GM23338 (cell line): ENCODE measurements at regions not wholly inside any gene's neighbourhood (a gene's known extent, or its start where the extent isn't known, plus 50 kb on each side); places are given as distances from the start of the nearest gene placed in this dataset.

Experiments
- ATAC-seq: fragments of 200-7000 bp; cut with Tn5 transposase; 3 replicates; pipeline ENCODE4 v1.9.1; 2020
- DNase-seq: peaks from one replicate; pipeline ENCODE4 v3.0.0-alpha.2; 2015; ENCODE audit warnings: low spot score
- H2AFZ ChIP-seq: fragments of 200-600 bp; sonication (generic); 2 replicates; pipeline ENCODE4 v1.8.0; 2016; ENCODE audit warnings: antibody characterized with exemption, mild to moderate bottlenecking, moderate library complexity
- H3F3A ChIP-seq: fragments of 200-600 bp; sonication (generic); replicated peaks from 2 replicates; pipeline ENCODE4 v1.8.0; 2017; ENCODE audit warnings: antibody characterized with exemption, mixed run types, low read depth
- H3K27ac ChIP-seq: fragments of 200-600 bp; sonication (generic); 2 replicates; pipeline ENCODE4 v1.6.1; 2016; ENCODE audit warnings: low read depth
- H3K27me3 ChIP-seq: fragments of 200-600 bp; sonication (generic); 2 replicates; pipeline ENCODE4 v1.8.0; 2016; ENCODE audit warnings: mild to moderate bottlenecking, mixed run types, moderate library complexity; ENCODE audit not compliant: insufficient read depth
- H3K36me3 ChIP-seq: fragments of 200-600 bp; sonication (generic); 2 replicates; pipeline ENCODE4 v1.8.0; 2016; ENCODE audit warnings: mild to moderate bottlenecking; ENCODE audit not compliant: insufficient read depth
- H3K4me1 ChIP-seq: fragments of 200-600 bp; sonication (generic); 2 replicates; pipeline ENCODE4 v1.8.0; 2016; ENCODE audit warnings: mild to moderate bottlenecking, moderate library complexity; ENCODE audit not compliant: insufficient read depth
- H3K4me2 ChIP-seq: fragments of 200-600 bp; sonication (generic); 2 replicates; pipeline ENCODE4 v1.7.1; 2017; ENCODE audit warnings: mixed run types
- H3K4me3 ChIP-seq: fragments of 200-600 bp; sonication (generic); 2 replicates; pipeline ENCODE4 v1.6.1; 2016; ENCODE audit warnings: mixed run types
- H3K79me2 ChIP-seq: fragments of 200-600 bp; sonication (generic); replicated peaks from 2 replicates; pipeline ENCODE4 v1.8.0; 2017; ENCODE audit warnings: mild to moderate bottlenecking; ENCODE audit not compliant: insufficient read depth
- H3K9me2 ChIP-seq: fragments of 200-600 bp; sonication (generic); 2 replicates; pipeline ENCODE4 v1.8.0; 2017; ENCODE audit not compliant: insufficient read depth
- H4K20me1 ChIP-seq: fragments of 200-600 bp; sonication (generic); replicated peaks from 2 replicates; pipeline ENCODE4 v1.8.0; 2017; ENCODE audit warnings: mild to moderate bottlenecking; ENCODE audit not compliant: insufficient read depth
- H3K27ac Mint-ChIP-seq: 2 replicates; pipeline ENCODE4 v1.8.0; 2020; ENCODE audit warnings: inconsistent platforms, mild to moderate bottlenecking, moderate library complexity, mixed read lengths
- H3K27me3 Mint-ChIP-seq: 3 replicates; pipeline ENCODE4 v1.8.0; 2022; ENCODE audit warnings: low read depth, mild to moderate bottlenecking, moderate library complexity, mixed read lengths, inconsistent platforms; ENCODE audit not compliant: insufficient read depth, poor library complexity
- H3K36me3 Mint-ChIP-seq: 3 replicates; pipeline ENCODE4 v1.8.0; 2021; ENCODE audit warnings: low read depth, mild to moderate bottlenecking, inconsistent platforms, moderate library complexity, mixed read lengths
- H3K4me1 Mint-ChIP-seq: 3 replicates; pipeline ENCODE4 v1.8.0; 2020; ENCODE audit warnings: mild to moderate bottlenecking, inconsistent platforms, mixed read lengths
- H3K4me3 Mint-ChIP-seq: 3 replicates; pipeline ENCODE4 v1.8.0; 2021; ENCODE audit warnings: moderate library complexity, mild to moderate bottlenecking, inconsistent platforms, mixed read lengths
- H3K9me3 Mint-ChIP-seq: 3 replicates; pipeline ENCODE4 v1.8.0; 2020; ENCODE audit warnings: moderate library complexity, mild to moderate bottlenecking, inconsistent platforms, mixed read lengths
- CREB1 ChIP-seq: fragments of 250-450 bp; sonication (Bioruptor Pico); IDR thresholded peaks from 2 replicates; pipeline ENCODE4 v1.5.0; 2020; ENCODE audit warnings: low read depth, mild to moderate bottlenecking, moderate library complexity
- CTCF ChIP-seq, 2 experiments: fragments of 200-600 bp in 1 of 2; sonication (generic) in 1 of 2; conservative IDR thresholded peaks; 2 replicates each; pipeline versions ENCODE4 v1.5.1 to v1.6.1; 2016 to 2017; ENCODE audit warnings: antibody characterized with exemption in 2 of 2, low read depth in 2 of 2, mild to moderate bottlenecking in 2 of 2, moderate library complexity in 1 of 2
- ETS1 ChIP-seq: IDR thresholded peaks from 2 replicates; pipeline ENCODE4 v1.6.1; 2016; ENCODE audit warnings: antibody characterized with exemption
- EZH2 ChIP-seq: fragments of 200-600 bp; sonication (generic); IDR thresholded peaks from one replicate; pipeline ENCODE4 v1.8.0; 2017; ENCODE audit warnings: antibody characterized with exemption, mild to moderate bottlenecking, low read depth; ENCODE audit not compliant: unreplicated experiment
- EZH2phosphoT487 ChIP-seq: fragments of 200-600 bp; sonication (generic); IDR thresholded peaks from one replicate; pipeline ENCODE4 v1.8.1; 2018; ENCODE audit warnings: antibody characterized with exemption; ENCODE audit not compliant: unreplicated experiment
- JUNB ChIP-seq: IDR thresholded peaks from one replicate; pipeline ENCODE4 v1.6.1; 2016; ENCODE audit warnings: antibody characterized with exemption; ENCODE audit not compliant: unreplicated experiment
- NANOG ChIP-seq: IDR thresholded peaks from 2 replicates; pipeline ENCODE4 v1.6.1; 2016; ENCODE audit warnings: antibody characterized with exemption, borderline replicate concordance
- POLR2AphosphoS5 ChIP-seq: IDR thresholded peaks from 2 replicates; pipeline ENCODE4 v1.6.1; 2016; ENCODE audit warnings: antibody characterized with exemption, low read depth
- REST ChIP-seq: IDR thresholded peaks from one replicate; pipeline ENCODE4 v1.6.1; 2018; ENCODE audit warnings: antibody characterized with exemption; ENCODE audit not compliant: unreplicated experiment
- STAT1 ChIP-seq: IDR thresholded peaks from one replicate; pipeline ENCODE4 v1.6.1; 2016; ENCODE audit warnings: antibody characterized with exemption; ENCODE audit not compliant: unreplicated experiment
- ZNF114 ChIP-seq: fragments of 250-450 bp; sonication (Bioruptor Pico); IDR thresholded peaks from 2 replicates; pipeline ENCODE4 v1.5.0; 2020; ENCODE audit warnings: mild to moderate bottlenecking, moderate library complexity
- ZNF331 ChIP-seq: fragments of 250-450 bp; sonication (Bioruptor Pico); IDR thresholded peaks from 2 replicates; pipeline ENCODE4 v1.5.0; 2020; ENCODE audit warnings: low read depth, mild to moderate bottlenecking, moderate library complexity

GRCh38 chr12:113655479-113655878 lies 183.8 kb upstream of the LHX5 start:
- Mint-ChIP-seq H3K27ac (no peak overlapping the region), H3K4me1 (no peaks in the 10 kb centered on the region)
- H3F3A ChIP-seq = no peaks in the 10 kb centered on the region

GRCh38 chr12:113651662-113652061 lies 180.0 kb upstream of the LHX5 start:
- Histone ChIP-seq H3K27ac (no peak overlapping the region), H3K4me1 (no peaks in the 10 kb centered on the region), H3F3A (no peaks in the 10 kb centered on the region), H3K79me2 (no peaks in the 10 kb centered on the region), H3K4me2 (no peak overlapping the region), H3K27me3 (no peaks in the 10 kb centered on the region), H4K20me1 (no peaks in the 10 kb centered on the region), H3K9me2 (no peaks in the 10 kb centered on the region), H2AFZ (no peak overlapping the region), H3K4me3 (no peak overlapping the region), H3K36me3 (no peaks in the 10 kb centered on the region)
- no peak overlapping the region for H3K4me3 Mint-ChIP-seq
- peaks cover 6% of the 10 kb centered on the region; the same call in 1 of the 3 replicates for H3K36me3 Mint-ChIP-seq
- peaks cover 2% of the 10 kb centered on the region; the same call in 1 of the 3 replicates for H3K4me1 Mint-ChIP-seq
- DNase-seq = no peak
- peaks cover 5% of the 10 kb centered on the region for H3K27me3 Mint-ChIP-seq
- no peak for ATAC-seq
- peaks cover 24% of the 10 kb centered on the region for H3K9me3 Mint-ChIP-seq
- H3K27ac Mint-ChIP-seq = no peak overlapping the region
- TF ChIP-seq JUNB = no peak
- no peak for TF ChIP-seq NANOG
- no peak for TF ChIP-seq ZNF331 (CRISPR knock-in tag)
- no peak for TF ChIP-seq STAT1
- no peak for TF ChIP-seq POLR2AphosphoS5
- no peak for TF ChIP-seq CREB1
- no peak for TF ChIP-seq EZH2
- no peak for TF ChIP-seq ZNF114 (CRISPR knock-in tag)

More at GRCh38 chr12:113655479-113655878, 183.8 kb upstream of the LHX5 start:
- H3K36me3 Mint-ChIP-seq = peaks cover 6% of the 10 kb centered on the region; the same call in 1 of the 3 replicates
- Histone ChIP-seq H2AFZ (no peak overlapping the region), H3K27me3 (no peaks in the 10 kb centered on the region), H3K4me1 (no peaks in the 10 kb centered on the region), H3K36me3 (no peaks in the 10 kb centered on the region), H3K9me2 (no peaks in the 10 kb centered on the region), H3K4me3 (no peak overlapping the region), H3K79me2 (no peaks in the 10 kb centered on the region), H3K27ac (no peak overlapping the region), H3K4me2 (no peak overlapping the region), H4K20me1 (no peaks in the 10 kb centered on the region)
- peaks cover 24% of the 10 kb centered on the region for H3K9me3 Mint-ChIP-seq
- peaks cover 3% of the 10 kb centered on the region for H3K27me3 Mint-ChIP-seq
- DNase-seq (no peak), ATAC-seq (no peak)
- H3K4me3 Mint-ChIP-seq = no peak overlapping the region
- TF ChIP-seq EZH2 (no peak), ZNF114 (CRISPR knock-in tag) (no peak), JUNB (no peak)

GRCh38 chr12:113650476-113650875 lies 178.8 kb upstream of the LHX5 start:
- H3K4me1 Mint-ChIP-seq = peaks cover 2% of the 10 kb centered on the region; the same call in 1 of the 3 replicates
- H3K4me1 ChIP-seq = no peaks in the 10 kb centered on the region
- H3K4me2 ChIP-seq = no peak overlapping the region
- H3K36me3 Mint-ChIP-seq = no peaks in the 10 kb centered on the region
- no peaks in the 10 kb centered on the region for H3K36me3 ChIP-seq
- H3K79me2 ChIP-seq = no peaks in the 10 kb centered on the region
- peaks cover 8% of the 10 kb centered on the region for H3K27me3 Mint-ChIP-seq
- no peak overlapping the region for H3K27ac ChIP-seq
- no peak overlapping the region for H3K27ac Mint-ChIP-seq
- H3K9me3 Mint-ChIP-seq = peaks cover 18% of the 10 kb centered on the region
- H3K9me2 ChIP-seq = no peaks in the 10 kb centered on the region
- H2AFZ ChIP-seq = no peak overlapping the region; the same call in 1 of the 2 replicates
- DNase-seq (no peak), ATAC-seq (no peak)
- H4K20me1 ChIP-seq = no peaks in the 10 kb centered on the region
- no peak overlapping the region for H3K4me3 Mint-ChIP-seq
- no peak overlapping the region for H3K4me3 ChIP-seq
- no peaks in the 10 kb centered on the region for H3F3A ChIP-seq
- no peaks in the 10 kb centered on the region for H3K27me3 ChIP-seq
- no peak for TF ChIP-seq EZH2phosphoT487
- no peak for TF ChIP-seq NANOG
- no peak for TF ChIP-seq REST
- no peak for TF ChIP-seq CTCF (conservative IDR thresholded peaks at IDR 0.05; ENCODE audit: low read depth in 2 of 2)
- TF ChIP-seq POLR2AphosphoS5 = no peak
- TF ChIP-seq STAT1 = no peak
- no peak for TF ChIP-seq ZNF114 (CRISPR knock-in tag)
- TF ChIP-seq JUNB = no peak
- TF ChIP-seq CREB1 = no peak
- no peak for TF ChIP-seq ETS1
- TF ChIP-seq ZNF331 (CRISPR knock-in tag) = no peak
